ENCODE measurements at regions not wholly inside any gene's neighbourhood (a gene's known extent, or its start where the extent isn't known, plus 50 kb on each side); places are given as distances from the start of the nearest gene placed in this dataset.

DNA sequence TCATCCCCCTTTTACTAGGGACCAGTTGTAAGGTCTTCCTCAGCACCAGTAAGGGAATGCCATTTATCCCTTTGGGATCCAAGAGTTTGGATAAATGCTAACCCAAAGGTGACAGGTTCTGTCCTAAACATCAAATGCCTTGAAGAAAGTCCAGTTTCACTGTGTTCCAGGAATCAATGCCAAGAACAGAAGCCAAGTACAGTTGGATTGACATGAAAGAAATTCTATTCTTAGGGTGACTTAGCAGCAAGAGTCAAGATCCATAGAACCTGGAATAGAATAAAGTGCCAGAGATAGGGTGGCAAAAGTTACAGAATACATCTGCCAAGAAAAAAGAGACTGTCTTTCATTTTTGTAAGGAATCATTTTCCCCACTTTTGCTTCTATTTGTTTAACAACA lies 94.9 kb upstream of the ADAMTS5 start:
- no peak overlapping the region for H3K9ac ChIP-seq (ENCODE audit: insufficient read depth, low read length, poor library complexity, severe bottlenecking)
- no peak overlapping the region for H3K27ac Mint-ChIP-seq
- intact Hi-C loops (cut with micrococcal nuclease), result no loop called here
- DNase-seq, result no peak
- no peaks in the 10 kb centered on the region for H3K4me1 Mint-ChIP-seq
- peaks cover 0 to 3% of the 10 kb centered on the region in 2 donors for H3K9me3 ChIP-seq (replicated peaks in 1 of 2; ENCODE audit: control insufficient read depth in 1 of 2, insufficient read depth in 1 of 2, low read length in 2 of 2)
- no peak overlapping the region for H3K4me3 Mint-ChIP-seq
- H3K4me1 ChIP-seq (ENCODE audit: control insufficient read depth in 1 of 2, insufficient read depth in 2 of 2, low read length in 2 of 2), result no peaks in the 10 kb centered on the region
- TF ChIP-seq, protein P1, sequence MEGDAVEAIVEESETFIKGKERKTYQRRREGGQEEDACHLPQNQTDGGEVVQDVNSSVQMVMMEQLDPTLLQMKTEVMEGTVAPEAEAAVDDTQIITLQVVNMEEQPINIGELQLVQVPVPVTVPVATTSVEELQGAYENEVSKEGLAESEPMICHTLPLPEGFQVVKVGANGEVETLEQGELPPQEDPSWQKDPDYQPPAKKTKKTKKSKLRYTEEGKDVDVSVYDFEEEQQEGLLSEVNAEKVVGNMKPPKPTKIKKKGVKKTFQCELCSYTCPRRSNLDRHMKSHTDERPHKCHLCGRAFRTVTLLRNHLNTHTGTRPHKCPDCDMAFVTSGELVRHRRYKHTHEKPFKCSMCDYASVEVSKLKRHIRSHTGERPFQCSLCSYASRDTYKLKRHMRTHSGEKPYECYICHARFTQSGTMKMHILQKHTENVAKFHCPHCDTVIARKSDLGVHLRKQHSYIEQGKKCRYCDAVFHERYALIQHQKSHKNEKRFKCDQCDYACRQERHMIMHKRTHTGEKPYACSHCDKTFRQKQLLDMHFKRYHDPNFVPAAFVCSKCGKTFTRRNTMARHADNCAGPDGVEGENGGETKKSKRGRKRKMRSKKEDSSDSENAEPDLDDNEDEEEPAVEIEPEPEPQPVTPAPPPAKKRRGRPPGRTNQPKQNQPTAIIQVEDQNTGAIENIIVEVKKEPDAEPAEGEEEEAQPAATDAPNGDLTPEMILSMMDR (IDR thresholded peaks at IDR 0.05), result no peak
- no peaks in the 10 kb centered on the region for H3K27me3 Mint-ChIP-seq (ENCODE audit: low read depth in 3 of 3)
- no peak overlapping the region for H2AFZ ChIP-seq (ENCODE audit: insufficient read depth, low read depth, low read length, poor library complexity, severe bottlenecking)
- H3K4me3 ChIP-seq (replicated peaks in 1 of 3; ENCODE audit: low read depth in 2 of 3, low read length in 3 of 3), result no peak overlapping the region
- H3K27ac ChIP-seq (ENCODE audit: low read depth in 1 of 2, low read length in 2 of 2), result no peak overlapping the region
- peaks cover 8 to 22% (median 10%) of the 10 kb centered on the region in 7 donors for H3K9me3 Mint-ChIP-seq
- no peaks in the 10 kb centered on the region for H3K79me2 ChIP-seq (ENCODE audit: insufficient read depth, low read length)
- no peaks in the 10 kb centered on the region for H3K36me3 ChIP-seq (replicated peaks in 1 of 2; ENCODE audit: control insufficient read depth in 1 of 2, insufficient read depth in 2 of 2, low read length in 2 of 2)
- H3K27me3 ChIP-seq (ENCODE audit: control insufficient read depth in 2 of 2, insufficient read depth in 2 of 2, low read length in 2 of 2), result no peaks in the 10 kb centered on the region
- no peak overlapping the region for H3K4me2 ChIP-seq (replicated peaks; ENCODE audit: extremely low read depth, low read length, poor library complexity, severe bottlenecking)
- no peaks in the 10 kb centered on the region for H4K20me1 ChIP-seq (ENCODE audit: insufficient read depth, low read length)
- no peaks in the 10 kb centered on the region for H3K36me3 Mint-ChIP-seq

DNA sequence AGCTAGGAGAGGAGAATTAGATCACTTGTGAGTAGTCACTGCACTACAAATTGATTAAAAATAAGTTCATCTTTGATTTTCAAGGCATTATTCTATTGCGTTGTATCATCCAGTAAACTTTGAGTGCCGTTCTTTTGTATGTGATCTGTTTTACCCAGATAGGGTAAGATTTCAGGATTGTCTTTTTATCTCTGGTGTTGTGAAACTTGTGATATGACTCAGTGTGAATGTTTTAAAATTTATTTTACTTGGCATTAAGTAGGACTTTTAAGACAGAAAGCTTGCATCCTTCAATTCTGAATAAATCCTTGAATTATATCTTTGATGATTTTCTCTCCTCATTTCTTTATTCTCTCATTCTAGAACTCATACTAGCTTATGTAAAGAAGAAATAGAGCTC lies 93.3 kb upstream of the ADAMTS5 start:
- no CpG with 5 or more reads among the region's 2 CpGs for WGBS (ENCODE audit: insufficient coverage)
- Histone ChIP-seq H3K27me3 (ENCODE audit: control insufficient read depth in 2 of 2, insufficient read depth in 2 of 2, low read length in 2 of 2) (no peaks in the 10 kb centered on the region), H3K4me3 (replicated peaks in 1 of 3; ENCODE audit: low read depth in 2 of 3, low read length in 3 of 3) (no peak overlapping the region), H3K27ac (ENCODE audit: low read depth in 1 of 2, low read length in 2 of 2) (no peak overlapping the region), H3K36me3 (replicated peaks in 1 of 2; ENCODE audit: control insufficient read depth in 1 of 2, insufficient read depth in 2 of 2, low read length in 2 of 2) (no peaks in the 10 kb centered on the region), H2AFZ (ENCODE audit: insufficient read depth, low read depth, low read length, poor library complexity, severe bottlenecking) (no peak overlapping the region), H3K4me1 (ENCODE audit: control insufficient read depth in 1 of 2, insufficient read depth in 2 of 2, low read length in 2 of 2) (no peaks in the 10 kb centered on the region), H3K4me2 (replicated peaks; ENCODE audit: extremely low read depth, low read length, poor library complexity, severe bottlenecking) (no peak overlapping the region), H3K9ac (ENCODE audit: insufficient read depth, low read length, poor library complexity, severe bottlenecking) (no peak overlapping the region), H3K9me3 (replicated peaks in 1 of 2; ENCODE audit: control insufficient read depth in 1 of 2, insufficient read depth in 1 of 2, low read length in 2 of 2) (peaks cover 0 to 7% of the 10 kb centered on the region in 2 donors), H4K20me1 (ENCODE audit: insufficient read depth, low read length) (no peaks in the 10 kb centered on the region), H3K79me2 (ENCODE audit: insufficient read depth, low read length) (no peaks in the 10 kb centered on the region)
- Mint-ChIP-seq H3K36me3 (no peaks in the 10 kb centered on the region), H3K4me1 (no peaks in the 10 kb centered on the region), H3K27me3 (ENCODE audit: low read depth in 3 of 3) (no peaks in the 10 kb centered on the region), H3K4me3 (no peak overlapping the region), H3K9me3 (peaks cover 10 to 30% (median 14%) of the 10 kb centered on the region in 7 donors), H3K27ac (no peak overlapping the region)
- no peak for DNase-seq
- TF ChIP-seq, protein P1 (IDR thresholded peaks at IDR 0.05), result no peak
- intact Hi-C loops (cut with micrococcal nuclease), result no loop called here
